ENCODE measurements at regions not wholly inside any gene's neighbourhood (a gene's known extent, or its start where the extent isn't known, plus 50 kb on each side); places are given as distances from the start of the nearest gene placed in this dataset.

DNA sequence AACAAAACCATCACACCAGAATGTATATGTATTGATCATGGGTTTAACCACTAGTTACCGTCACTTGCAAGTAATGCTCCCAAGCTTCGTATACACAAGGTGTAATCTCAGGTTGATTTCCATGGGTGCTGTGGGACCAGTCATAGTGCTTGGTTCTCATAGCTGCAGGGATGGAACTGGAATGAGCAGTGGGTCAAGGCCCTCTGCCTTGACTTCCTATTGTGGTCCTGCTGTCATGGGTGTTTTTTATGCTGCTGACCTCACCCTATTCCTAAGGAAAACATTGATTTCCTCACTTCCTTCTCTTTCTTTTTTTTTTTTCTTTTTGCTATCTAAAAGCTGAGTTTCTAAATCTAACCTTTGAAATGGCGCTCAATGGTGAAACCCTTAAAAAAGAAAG, 325.6 kb upstream of the RASGRP1 start:
- no peak overlapping the region for H3K4me3 ChIP-seq (replicated peaks in 1 of 3; ENCODE audit: insufficient read depth in 1 of 3, low read depth in 1 of 3, low read length in 3 of 3)
- intact Hi-C loops (cut with micrococcal nuclease): no loop called here
- POLR2A ChIA-PET: no interaction called here
- H3K79me2 ChIP-seq (ENCODE audit: control insufficient read depth, insufficient read depth, low read length): no peaks in the 10 kb centered on the region
- peaks cover 44% of the 10 kb centered on the region for H3K4me1 ChIP-seq (ENCODE audit: control insufficient read depth, extremely low read depth, insufficient read depth, low read length)
- no peaks in the 10 kb centered on the region for H3K27me3 ChIP-seq (ENCODE audit: control insufficient read depth in 2 of 2, insufficient read depth in 2 of 2, low read length in 2 of 2)
- H3K9ac ChIP-seq (replicated peaks; ENCODE audit: extremely low read depth, insufficient read depth, low read length): no peak overlapping the region
- H4K20me1 ChIP-seq (replicated peaks; ENCODE audit: control insufficient read depth, extremely low read depth, insufficient read depth, low read length): no peaks in the 10 kb centered on the region
- H3K9me3 ChIP-seq (replicated peaks; ENCODE audit: control insufficient read depth, insufficient read depth, low read length): no peaks in the 10 kb centered on the region
- CTCF ChIA-PET: no interaction called here
- no peaks in the 10 kb centered on the region for H3K36me3 ChIP-seq (ENCODE audit: control insufficient read depth in 2 of 2, extremely low read depth in 1 of 2, insufficient read depth in 2 of 2, low read length in 2 of 2)
- no peak overlapping the region for H3K4me2 ChIP-seq (ENCODE audit: insufficient read depth, low read length)
- no peak overlapping the region for H3K27ac ChIP-seq (ENCODE audit: insufficient read depth, low read depth, low read length)
- BruUV-seq (replicated peaks): no TSS peak
- peak; percentile 56 for DNase-seq (ENCODE audit: low read depth, low spot score)
- FAIRE-seq: no peak
- TF ChIP-seq, protein P1, sequence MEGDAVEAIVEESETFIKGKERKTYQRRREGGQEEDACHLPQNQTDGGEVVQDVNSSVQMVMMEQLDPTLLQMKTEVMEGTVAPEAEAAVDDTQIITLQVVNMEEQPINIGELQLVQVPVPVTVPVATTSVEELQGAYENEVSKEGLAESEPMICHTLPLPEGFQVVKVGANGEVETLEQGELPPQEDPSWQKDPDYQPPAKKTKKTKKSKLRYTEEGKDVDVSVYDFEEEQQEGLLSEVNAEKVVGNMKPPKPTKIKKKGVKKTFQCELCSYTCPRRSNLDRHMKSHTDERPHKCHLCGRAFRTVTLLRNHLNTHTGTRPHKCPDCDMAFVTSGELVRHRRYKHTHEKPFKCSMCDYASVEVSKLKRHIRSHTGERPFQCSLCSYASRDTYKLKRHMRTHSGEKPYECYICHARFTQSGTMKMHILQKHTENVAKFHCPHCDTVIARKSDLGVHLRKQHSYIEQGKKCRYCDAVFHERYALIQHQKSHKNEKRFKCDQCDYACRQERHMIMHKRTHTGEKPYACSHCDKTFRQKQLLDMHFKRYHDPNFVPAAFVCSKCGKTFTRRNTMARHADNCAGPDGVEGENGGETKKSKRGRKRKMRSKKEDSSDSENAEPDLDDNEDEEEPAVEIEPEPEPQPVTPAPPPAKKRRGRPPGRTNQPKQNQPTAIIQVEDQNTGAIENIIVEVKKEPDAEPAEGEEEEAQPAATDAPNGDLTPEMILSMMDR (IDR thresholded peaks at IDR 0.05; ENCODE audit: extremely low read depth in 1 of 2, insufficient read depth in 1 of 2, low read depth in 1 of 2, low read length in 2 of 2): no peak
- TF ChIP-seq JUN (IDR thresholded peaks at IDR 0.05; ENCODE audit: borderline replicate concordance, insufficient read depth, insufficient read length, low read depth): peak; percentile 22
- no peak for TF ChIP-seq GATA2 (IDR thresholded peaks at IDR 0.05; ENCODE audit: insufficient read depth, insufficient read length, low read depth, low read length)
- no peak for TF ChIP-seq POLR2A (IDR thresholded peaks at IDR 0.05; ENCODE audit: low read depth, low read length)
- TF ChIP-seq POLR2AphosphoS5 (IDR thresholded peaks at IDR 0.05; ENCODE audit: insufficient read depth, low read depth, low read length): no peak
- no peak for TF ChIP-seq MYC (IDR thresholded peaks at IDR 0.05; ENCODE audit: low read depth, low read length)
- TF ChIP-seq EZH2 (IDR thresholded peaks at IDR 0.05; ENCODE audit: borderline replicate concordance, low read depth, low read length, severe bottlenecking): no peak
- TF ChIP-seq, protein P2, sequence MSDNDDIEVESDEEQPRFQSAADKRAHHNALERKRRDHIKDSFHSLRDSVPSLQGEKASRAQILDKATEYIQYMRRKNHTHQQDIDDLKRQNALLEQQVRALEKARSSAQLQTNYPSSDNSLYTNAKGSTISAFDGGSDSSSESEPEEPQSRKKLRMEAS (IDR thresholded peaks at IDR 0.05; ENCODE audit: insufficient read depth, insufficient read length): no peak
- TF ChIP-seq FOS (IDR thresholded peaks at IDR 0.05; ENCODE audit: borderline replicate concordance, insufficient read depth, low read length): no peak
- dilution Hi-C loops (cut with MboI; ENCODE audit: extremely low pct_ligation_motif_present, low sequenced_read_pairs): loop anchor here (10.0 kb wide), 1 partner anchor 245 kb away; no protein-coding TSS in a partner anchor
- H2AFZ ChIP-seq (ENCODE audit: low read depth, low read length): no peak overlapping the region
- H3K9me1 ChIP-seq (replicated peaks; ENCODE audit: control insufficient read depth, extremely low read depth, insufficient read depth, low read length): no peaks in the 10 kb centered on the region

Data from endothelial cell of umbilical vein (primary cell).